MCF 10A (cell line): ENCODE measurements at regions not wholly inside any gene's neighbourhood (a gene's known extent, or its start where the extent isn't known, plus 50 kb on each side); places are given as distances from the start of the nearest gene placed in this dataset.

Experiments
- BruUV-seq: library from RNA; stranded (reverse); fragments of 400-500 nt; replicated peaks from 2 replicates; lab custom pipeline; 2021; lab: Mats Ljungman, UMichigan
- CTCF ChIA-PET: fragments of 300-600 bp; sonication (Branson Sonifier 250); formaldehyde crosslinking; extraction: SDS; loops from one replicate; lab custom pipeline; 2021; ENCODE audit warnings: antibody characterized with exemption, inconsistent platforms; lab: Yijun Ruan, JAX
- POLR2A ChIA-PET: fragments of 300-600, 350-650 bp; sonication (Branson Sonifier 250); formaldehyde crosslinking; extraction: SDS; loops from one replicate; lab custom pipeline; 2020; ENCODE audit warnings: antibody characterized with exemption, inconsistent platforms; lab: Yijun Ruan, JAX
- DNase-seq: peaks from one replicate; pipeline ENCODE4 v3.0.0-alpha.2; 2018; ENCODE audit not compliant: unreplicated experiment
- H3K27ac Mint-ChIP-seq: one replicate; pipeline ENCODE4 v1.8.0; 2022; ENCODE audit warnings: mild to moderate bottlenecking, low read depth, mixed read lengths; ENCODE audit not compliant: unreplicated experiment
- H3K27me3 Mint-ChIP-seq: one replicate; pipeline ENCODE4 v1.8.0; 2022; ENCODE audit warnings: mixed read lengths; ENCODE audit not compliant: insufficient read depth, unreplicated experiment
- H3K36me3 Mint-ChIP-seq: one replicate; pipeline ENCODE4 v1.8.0; 2022; ENCODE audit warnings: mild to moderate bottlenecking, moderate library complexity, mixed read lengths; ENCODE audit not compliant: insufficient read depth, unreplicated experiment
- H3K4me1 Mint-ChIP-seq: one replicate; pipeline ENCODE4 v1.8.0; 2022; ENCODE audit warnings: mixed read lengths; ENCODE audit not compliant: insufficient read depth, unreplicated experiment
- H3K4me3 Mint-ChIP-seq: one replicate; pipeline ENCODE4 v1.8.0; 2022; ENCODE audit warnings: mild to moderate bottlenecking, moderate library complexity, mixed read lengths; ENCODE audit not compliant: unreplicated experiment
- H3K9me3 Mint-ChIP-seq: one replicate; pipeline ENCODE4 v1.8.0; 2022; ENCODE audit warnings: mixed read lengths; ENCODE audit not compliant: unreplicated experiment
- CTCF ChIP-seq: fragments of 200-600 bp; IDR thresholded peaks from one replicate; pipeline ENCODE4 v1.8.0; 2022; ENCODE audit warnings: antibody characterized with exemption, mild to moderate bottlenecking; ENCODE audit not compliant: unreplicated experiment
- intact Hi-C: fragments of 100-400 bp; cut with micrococcal nuclease; formaldehyde crosslinking; loops from 2 replicates; pipeline ENCODE4 v1.14.1; 2022

- ChIA-PET POLR2A (no interaction called here), CTCF (interaction anchor here (0.6 kb wide), 1 partner anchor 284 kb away, joined by 3 read pairs; no protein-coding TSS in a partner anchor)
- TF ChIP-seq CTCF: no peak
Measured at GRCh38 chr9:18045326-18045725, 428.6 kb upstream of the ADAMTSL1 start.

GRCh38 chr9:18046068-18046467 is 427.9 kb upstream of the ADAMTSL1 start:
- Mint-ChIP-seq H3K27me3 (peaks cover 14% of the 10 kb centered on the region), H3K4me1 (no peaks in the 10 kb centered on the region), H3K4me3 (no peak overlapping the region), H3K36me3 (no peaks in the 10 kb centered on the region), H3K27ac (no peak overlapping the region), H3K9me3 (no peaks in the 10 kb centered on the region)
- no TSS peak for BruUV-seq
- TF ChIP-seq CTCF: no peak
- ChIA-PET CTCF (interaction anchor here (0.7 kb wide), 1 partner anchor 216 kb away, joined by 3 read pairs; no protein-coding TSS in a partner anchor), POLR2A (no interaction called here)
- intact Hi-C loops: no loop called here
- no peak for DNase-seq

More at GRCh38 chr9:18045326-18045725, 428.6 kb upstream of the ADAMTSL1 start:
- DNase-seq: no peak
- H3K9me3 Mint-ChIP-seq: no peaks in the 10 kb centered on the region
- BruUV-seq: no TSS peak
- intact Hi-C loops: no loop called here
- H3K27ac Mint-ChIP-seq: no peak overlapping the region
- H3K27me3 Mint-ChIP-seq: peaks cover 14% of the 10 kb centered on the region
- H3K4me3 Mint-ChIP-seq: no peak overlapping the region
- H3K36me3 Mint-ChIP-seq: no peaks in the 10 kb centered on the region
- no peaks in the 10 kb centered on the region for H3K4me1 Mint-ChIP-seq

- ChIA-PET POLR2A (interaction anchor here (0.6 kb wide), 1 partner anchor 1411 kb away, joined by 3 read pairs; no protein-coding TSS in a partner anchor), CTCF (interaction anchor here (1.6 kb wide), 1 partner anchor 10 kb away, joined by 6 read pairs; no protein-coding TSS in a partner anchor)
- H3K36me3 Mint-ChIP-seq: no peaks in the 10 kb centered on the region
- BruUV-seq: no TSS peak
- H3K4me1 Mint-ChIP-seq: no peaks in the 10 kb centered on the region
- H3K27ac Mint-ChIP-seq: no peak overlapping the region
- intact Hi-C loops: no loop called here
- no peak overlapping the region for H3K4me3 Mint-ChIP-seq
- no peaks in the 10 kb centered on the region for H3K9me3 Mint-ChIP-seq
- peaks cover 8% of the 10 kb centered on the region for H3K27me3 Mint-ChIP-seq
- no peak for DNase-seq
- no peak for TF ChIP-seq CTCF
Measured at GRCh38 chr9:18051638-18052037, 422.3 kb upstream of the ADAMTSL1 start.

- TF ChIP-seq CTCF: no peak
- ChIA-PET POLR2A (no interaction called here), CTCF (interaction anchor here (1.6 kb wide), 1 partner anchor 9 kb away, joined by 6 read pairs; no protein-coding TSS in a partner anchor)
- H3K27me3 Mint-ChIP-seq: peaks cover 4% of the 10 kb centered on the region
- no peak for DNase-seq
- no peaks in the 10 kb centered on the region for H3K4me1 Mint-ChIP-seq
- no peak overlapping the region for H3K27ac Mint-ChIP-seq
- no peak overlapping the region for H3K4me3 Mint-ChIP-seq
- intact Hi-C loops: no loop called here
- no TSS peak for BruUV-seq
- H3K36me3 Mint-ChIP-seq: no peaks in the 10 kb centered on the region
- no peaks in the 10 kb centered on the region for H3K9me3 Mint-ChIP-seq
Measured at GRCh38 chr9:18052060-18052459, 421.9 kb upstream of the ADAMTSL1 start.
